NT2/D1 (cell line): ENCODE measurements at regions not wholly inside any gene's neighbourhood (a gene's known extent, or its start where the extent isn't known, plus 50 kb on each side); places are given as distances from the start of the nearest gene placed in this dataset.

Experiments
- YY1 ChIP-seq: IDR thresholded peaks from 2 replicates; pipeline ENCODE4 v1.6.1; 2011; ENCODE audit not compliant: insufficient read length, insufficient read depth
- ZNF274 ChIP-seq: IDR thresholded peaks from 2 replicates; pipeline ENCODE4 v1.6.1; 2011; ENCODE audit warnings: mild to moderate bottlenecking, low read depth, low read length

DNA sequence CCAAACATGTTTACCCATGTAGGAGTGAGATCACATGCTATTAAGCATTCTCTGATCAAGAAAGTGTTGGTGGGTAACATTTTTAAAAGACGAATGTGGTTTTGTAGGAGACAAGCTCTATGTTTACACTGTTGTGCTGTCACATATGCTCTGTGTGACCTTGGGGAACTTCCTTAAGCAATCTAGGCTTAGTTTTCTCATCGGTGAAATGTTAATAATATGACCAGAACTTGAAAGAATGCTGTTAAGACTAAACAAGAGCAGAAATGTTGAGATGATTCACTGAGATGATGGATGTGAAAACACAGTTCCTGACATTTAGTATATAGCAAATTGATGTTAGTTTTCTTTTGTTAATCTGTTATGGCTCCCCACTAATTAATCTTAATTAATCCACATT is 860.9 kb upstream of the CNTNAP5 start:
- TF ChIP-seq YY1: no peak
- TF ChIP-seq ZNF274: no peak
